Left ventricle myocardium inferior (tissue), 1 donor: ENCODE measurements at regions not wholly inside any gene's neighbourhood (a gene's known extent, or its start where the extent isn't known, plus 50 kb on each side); places are given as distances from the start of the nearest gene placed in this dataset.

Source experiments
- DNase-seq: peaks from one replicate; pipeline ENCODE4 v3.0.0-alpha.2; 2020
- H3K27ac ChIP-seq: fragments of 200-600 bp; replicated peaks from 2 replicates; pipeline ENCODE4 v1.8.0; 2021
- H3K27me3 ChIP-seq: fragments of 200-600 bp; 2 replicates; pipeline ENCODE4 v1.8.0; 2021; ENCODE audit warnings: low read depth
- H3K36me3 ChIP-seq: fragments of 200-600 bp; 2 replicates; pipeline ENCODE4 v1.8.0; 2021
- H3K4me1 ChIP-seq: fragments of 200-600 bp; 2 replicates; pipeline ENCODE4 v1.8.0; 2021
- H3K4me3 ChIP-seq: fragments of 200-600 bp; 2 replicates; pipeline ENCODE4 v1.8.0; 2021; ENCODE audit warnings: mild to moderate bottlenecking, moderate library complexity
- H3K9me3 ChIP-seq: fragments of 200-600 bp; replicated peaks from 2 replicates; pipeline ENCODE4 v1.8.0; 2021
- intact Hi-C: fragments of 100-400 bp; cut with micrococcal nuclease; formaldehyde crosslinking; loops from one replicate; pipeline ENCODE4 v1.11.0; 2022
- TF ChIP-seq, protein P1 (sequence below): fragments of 200-600 bp; IDR thresholded peaks from 2 replicates; pipeline ENCODE4 v1.8.0; 2021; ENCODE audit warnings: antibody characterized with exemption, mild to moderate bottlenecking, borderline replicate concordance
- donor health status: DM: no; HTN: yes; CAD: no; lungs with severe emphysema.

DNA sequence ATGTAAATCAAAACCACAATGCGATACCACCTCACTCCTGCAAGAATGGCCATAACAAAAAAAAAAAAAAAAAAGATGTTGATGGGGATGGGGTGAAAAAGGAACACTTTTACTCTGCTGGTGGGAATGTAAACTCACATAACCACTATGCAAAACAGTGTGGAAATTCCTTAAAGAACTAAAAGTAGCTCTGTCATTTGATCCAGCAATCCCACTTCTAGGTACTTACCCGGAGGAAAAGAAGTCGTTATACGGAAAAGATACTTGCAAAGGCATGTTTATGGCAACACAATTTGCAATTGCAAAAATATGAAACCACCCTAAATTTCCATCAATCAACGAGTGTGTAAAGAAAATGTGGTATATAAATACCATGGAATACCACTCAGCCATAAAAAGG, 205.0 kb downstream of the TENT4A start:
- Histone ChIP-seq H3K4me3 (no peak overlapping the region), H3K9me3 (peaks cover 16% of the 10 kb centered on the region), H3K27me3 (peaks cover 11% of the 10 kb centered on the region), H3K4me1 (no peaks in the 10 kb centered on the region), H3K36me3 (no peaks in the 10 kb centered on the region), H3K27ac (no peak overlapping the region)
- no peak for DNase-seq
- intact Hi-C loops: no loop called here
- TF ChIP-seq, protein P1, sequence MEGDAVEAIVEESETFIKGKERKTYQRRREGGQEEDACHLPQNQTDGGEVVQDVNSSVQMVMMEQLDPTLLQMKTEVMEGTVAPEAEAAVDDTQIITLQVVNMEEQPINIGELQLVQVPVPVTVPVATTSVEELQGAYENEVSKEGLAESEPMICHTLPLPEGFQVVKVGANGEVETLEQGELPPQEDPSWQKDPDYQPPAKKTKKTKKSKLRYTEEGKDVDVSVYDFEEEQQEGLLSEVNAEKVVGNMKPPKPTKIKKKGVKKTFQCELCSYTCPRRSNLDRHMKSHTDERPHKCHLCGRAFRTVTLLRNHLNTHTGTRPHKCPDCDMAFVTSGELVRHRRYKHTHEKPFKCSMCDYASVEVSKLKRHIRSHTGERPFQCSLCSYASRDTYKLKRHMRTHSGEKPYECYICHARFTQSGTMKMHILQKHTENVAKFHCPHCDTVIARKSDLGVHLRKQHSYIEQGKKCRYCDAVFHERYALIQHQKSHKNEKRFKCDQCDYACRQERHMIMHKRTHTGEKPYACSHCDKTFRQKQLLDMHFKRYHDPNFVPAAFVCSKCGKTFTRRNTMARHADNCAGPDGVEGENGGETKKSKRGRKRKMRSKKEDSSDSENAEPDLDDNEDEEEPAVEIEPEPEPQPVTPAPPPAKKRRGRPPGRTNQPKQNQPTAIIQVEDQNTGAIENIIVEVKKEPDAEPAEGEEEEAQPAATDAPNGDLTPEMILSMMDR: no peak

DNA sequence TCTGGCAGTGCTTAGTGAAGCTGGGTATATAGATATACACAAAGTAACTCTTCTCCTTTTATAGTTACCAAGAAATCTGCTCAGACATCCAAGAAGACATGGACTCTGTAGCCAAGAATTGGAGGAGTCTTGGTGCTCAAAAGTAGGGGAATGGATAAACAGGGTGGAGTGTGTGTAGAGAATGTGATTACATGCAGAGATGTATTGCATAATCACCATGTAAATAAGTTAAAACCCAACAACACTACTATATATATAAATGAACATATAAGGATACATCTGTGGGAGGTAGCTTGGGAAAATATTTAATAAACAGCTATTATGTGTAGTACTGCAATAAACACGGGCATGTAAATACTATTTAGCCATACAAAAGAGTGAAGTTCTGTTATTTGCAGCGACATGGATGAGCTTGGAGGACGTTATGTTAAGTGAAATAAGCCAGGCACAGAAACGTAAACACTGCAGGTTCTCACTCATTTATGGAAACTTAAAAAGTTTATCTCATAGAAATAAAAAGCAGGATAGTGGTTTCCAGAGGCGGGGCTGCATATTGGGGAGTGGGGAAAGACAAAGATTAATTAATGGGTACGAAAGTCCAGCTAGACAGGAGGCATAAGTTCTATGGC, 207.5 kb downstream of the TENT4A start:
- Histone ChIP-seq H3K4me1 (no peaks in the 10 kb centered on the region), H3K9me3 (peaks cover 16% of the 10 kb centered on the region), H3K4me3 (no peak overlapping the region), H3K36me3 (no peaks in the 10 kb centered on the region), H3K27me3 (peaks cover under 1% of the 10 kb centered on the region), H3K27ac (no peak overlapping the region)
- TF ChIP-seq, protein P1: no peak
- intact Hi-C loops: no loop called here
- DNase-seq: no peak

DNA sequence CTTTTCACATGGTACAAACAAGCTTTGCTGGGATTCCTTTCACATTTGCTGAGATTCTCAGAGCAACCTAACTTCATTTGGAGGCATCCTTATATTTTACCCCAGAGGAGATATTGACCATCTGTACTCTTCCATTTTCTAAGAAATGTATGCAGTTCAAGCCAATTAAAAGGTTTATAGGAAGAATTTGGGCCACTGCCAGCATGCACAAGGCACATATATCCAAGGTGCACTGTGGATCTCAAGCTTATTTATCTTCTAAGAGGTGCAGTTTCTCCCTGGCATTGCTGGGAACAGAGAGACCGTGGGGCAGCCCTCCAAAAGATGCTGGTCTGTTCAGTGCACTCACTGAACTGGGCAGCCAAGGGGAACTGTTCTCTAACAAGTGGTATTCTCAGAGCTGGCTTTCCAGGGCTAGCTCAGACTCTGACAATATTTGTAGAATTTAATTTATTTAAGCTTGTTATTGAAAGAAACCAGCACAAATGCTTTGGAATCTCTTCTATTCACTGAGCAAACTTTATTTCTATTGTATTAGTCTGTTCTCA, 213.3 kb downstream of the TENT4A start:
- H3K27ac ChIP-seq: no peak overlapping the region
- no peaks in the 10 kb centered on the region for H3K4me1 ChIP-seq
- H3K9me3 ChIP-seq: peaks cover 9% of the 10 kb centered on the region
- H3K36me3 ChIP-seq: no peaks in the 10 kb centered on the region
- H3K27me3 ChIP-seq: no peaks in the 10 kb centered on the region
- no peak for DNase-seq
- TF ChIP-seq, protein P1: no peak
- intact Hi-C loops: no loop called here
- no peak overlapping the region for H3K4me3 ChIP-seq

DNA sequence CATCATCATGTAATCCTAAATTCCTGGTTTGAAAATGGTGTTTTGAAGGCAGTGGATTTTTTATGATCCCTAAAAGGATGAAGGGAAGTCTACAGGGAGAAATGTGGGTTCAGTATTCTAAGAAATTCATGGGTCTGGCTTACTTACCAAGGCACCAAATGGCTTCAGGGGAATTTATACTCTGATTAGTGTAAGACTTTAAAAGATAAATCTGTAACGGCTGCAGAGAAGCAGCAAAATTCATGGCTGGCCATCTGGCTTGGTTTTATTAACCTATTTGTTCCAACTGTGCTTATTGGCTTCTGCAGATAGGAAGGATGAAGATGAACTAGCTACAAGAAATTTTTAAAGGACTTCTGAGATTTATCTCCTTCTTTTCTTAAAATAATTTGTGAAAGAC, 222.8 kb downstream of the TENT4A start:
- H3K9me3 ChIP-seq: no peaks in the 10 kb centered on the region
- DNase-seq: no peak
- TF ChIP-seq, protein P1: no peak
- H3K27me3 ChIP-seq: peaks cover 42% of the 10 kb centered on the region
- H3K36me3 ChIP-seq: no peaks in the 10 kb centered on the region
- intact Hi-C loops: no loop called here
- H3K4me3 ChIP-seq: no peak overlapping the region
- no peaks in the 10 kb centered on the region for H3K4me1 ChIP-seq
- no peak overlapping the region for H3K27ac ChIP-seq

DNA sequence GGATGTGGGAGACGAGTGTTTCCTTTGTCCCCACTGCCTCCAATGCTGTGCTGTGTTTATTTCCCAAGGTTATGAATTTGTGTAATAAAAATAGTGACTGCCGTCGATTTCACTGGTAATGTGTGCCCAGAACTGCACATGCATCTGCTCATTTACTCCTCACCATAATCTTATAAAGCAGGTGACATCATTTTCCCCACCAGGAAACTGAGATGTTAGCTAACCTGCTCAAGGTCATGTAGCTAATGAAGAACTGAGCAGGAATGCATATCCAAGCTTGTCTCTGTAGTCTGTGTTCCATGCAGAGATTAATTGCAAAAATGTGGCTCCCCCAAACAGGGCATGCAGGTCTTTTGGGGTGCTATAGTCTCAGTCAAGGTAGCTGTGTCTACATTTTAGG, 224.4 kb downstream of the TENT4A start:
- DNase-seq: no peak
- Histone ChIP-seq H3K27me3 (peaks cover 42% of the 10 kb centered on the region), H3K36me3 (no peaks in the 10 kb centered on the region), H3K4me1 (no peaks in the 10 kb centered on the region), H3K27ac (no peak overlapping the region), H3K9me3 (no peaks in the 10 kb centered on the region), H3K4me3 (no peak overlapping the region)
- TF ChIP-seq, protein P1: no peak
- intact Hi-C loops: no loop called here
